GM23338 (cell line): ENCODE measurements at regions not wholly inside any gene's neighbourhood (a gene's known extent, or its start where the extent isn't known, plus 50 kb on each side); places are given as distances from the start of the nearest gene placed in this dataset.
A peak's percentile ranks its signal among the peaks of the same experiment; 100 is the strongest.

Experiments used
- ATAC-seq: fragments of 200-7000 bp; cut with Tn5 transposase; 3 replicates; pipeline ENCODE4 v1.9.1; 2020
- DNase-seq: peaks from one replicate; pipeline ENCODE4 v3.0.0-alpha.2; 2015; ENCODE audit warnings: low spot score
- H2AFZ ChIP-seq: fragments of 200-600 bp; sonication (generic); 2 replicates; pipeline ENCODE4 v1.8.0; 2016; ENCODE audit warnings: antibody characterized with exemption, mild to moderate bottlenecking, moderate library complexity
- H3F3A ChIP-seq: fragments of 200-600 bp; sonication (generic); replicated peaks from 2 replicates; pipeline ENCODE4 v1.8.0; 2017; ENCODE audit warnings: antibody characterized with exemption, mixed run types, low read depth
- H3K27ac ChIP-seq: fragments of 200-600 bp; sonication (generic); 2 replicates; pipeline ENCODE4 v1.6.1; 2016; ENCODE audit warnings: low read depth
- H3K27me3 ChIP-seq: fragments of 200-600 bp; sonication (generic); 2 replicates; pipeline ENCODE4 v1.8.0; 2016; ENCODE audit warnings: mild to moderate bottlenecking, mixed run types, moderate library complexity; ENCODE audit not compliant: insufficient read depth
- H3K36me3 ChIP-seq: fragments of 200-600 bp; sonication (generic); 2 replicates; pipeline ENCODE4 v1.8.0; 2016; ENCODE audit warnings: mild to moderate bottlenecking; ENCODE audit not compliant: insufficient read depth
- H3K4me1 ChIP-seq: fragments of 200-600 bp; sonication (generic); 2 replicates; pipeline ENCODE4 v1.8.0; 2016; ENCODE audit warnings: mild to moderate bottlenecking, moderate library complexity; ENCODE audit not compliant: insufficient read depth
- H3K4me2 ChIP-seq: fragments of 200-600 bp; sonication (generic); 2 replicates; pipeline ENCODE4 v1.7.1; 2017; ENCODE audit warnings: mixed run types
- H3K4me3 ChIP-seq: fragments of 200-600 bp; sonication (generic); 2 replicates; pipeline ENCODE4 v1.6.1; 2016; ENCODE audit warnings: mixed run types
- H3K79me2 ChIP-seq: fragments of 200-600 bp; sonication (generic); replicated peaks from 2 replicates; pipeline ENCODE4 v1.8.0; 2017; ENCODE audit warnings: mild to moderate bottlenecking; ENCODE audit not compliant: insufficient read depth
- H3K9me2 ChIP-seq: fragments of 200-600 bp; sonication (generic); 2 replicates; pipeline ENCODE4 v1.8.0; 2017; ENCODE audit not compliant: insufficient read depth
- H4K20me1 ChIP-seq: fragments of 200-600 bp; sonication (generic); replicated peaks from 2 replicates; pipeline ENCODE4 v1.8.0; 2017; ENCODE audit warnings: mild to moderate bottlenecking; ENCODE audit not compliant: insufficient read depth
- H3K27ac Mint-ChIP-seq: 2 replicates; pipeline ENCODE4 v1.8.0; 2020; ENCODE audit warnings: inconsistent platforms, mild to moderate bottlenecking, moderate library complexity, mixed read lengths
- H3K27me3 Mint-ChIP-seq: 3 replicates; pipeline ENCODE4 v1.8.0; 2022; ENCODE audit warnings: low read depth, mild to moderate bottlenecking, moderate library complexity, mixed read lengths, inconsistent platforms; ENCODE audit not compliant: insufficient read depth, poor library complexity
- H3K36me3 Mint-ChIP-seq: 3 replicates; pipeline ENCODE4 v1.8.0; 2021; ENCODE audit warnings: low read depth, mild to moderate bottlenecking, inconsistent platforms, moderate library complexity, mixed read lengths
- H3K4me1 Mint-ChIP-seq: 3 replicates; pipeline ENCODE4 v1.8.0; 2020; ENCODE audit warnings: mild to moderate bottlenecking, inconsistent platforms, mixed read lengths
- H3K4me3 Mint-ChIP-seq: 3 replicates; pipeline ENCODE4 v1.8.0; 2021; ENCODE audit warnings: moderate library complexity, mild to moderate bottlenecking, inconsistent platforms, mixed read lengths
- H3K9me3 Mint-ChIP-seq: 3 replicates; pipeline ENCODE4 v1.8.0; 2020; ENCODE audit warnings: moderate library complexity, mild to moderate bottlenecking, inconsistent platforms, mixed read lengths
- CTCF ChIP-seq, 2 experiments: fragments of 200-600 bp in 1 of 2; sonication (generic) in 1 of 2; conservative IDR thresholded peaks; 2 replicates each; pipeline versions ENCODE4 v1.5.1 to v1.6.1; 2016 to 2017; ENCODE audit warnings: antibody characterized with exemption in 2 of 2, low read depth in 2 of 2, mild to moderate bottlenecking in 2 of 2, moderate library complexity in 1 of 2
- ETS1 ChIP-seq: IDR thresholded peaks from 2 replicates; pipeline ENCODE4 v1.6.1; 2016; ENCODE audit warnings: antibody characterized with exemption
- EZH2 ChIP-seq: fragments of 200-600 bp; sonication (generic); IDR thresholded peaks from one replicate; pipeline ENCODE4 v1.8.0; 2017; ENCODE audit warnings: antibody characterized with exemption, mild to moderate bottlenecking, low read depth; ENCODE audit not compliant: unreplicated experiment
- EZH2phosphoT487 ChIP-seq: fragments of 200-600 bp; sonication (generic); IDR thresholded peaks from one replicate; pipeline ENCODE4 v1.8.1; 2018; ENCODE audit warnings: antibody characterized with exemption; ENCODE audit not compliant: unreplicated experiment
- NANOG ChIP-seq: IDR thresholded peaks from 2 replicates; pipeline ENCODE4 v1.6.1; 2016; ENCODE audit warnings: antibody characterized with exemption, borderline replicate concordance
- POLR2AphosphoS5 ChIP-seq: IDR thresholded peaks from 2 replicates; pipeline ENCODE4 v1.6.1; 2016; ENCODE audit warnings: antibody characterized with exemption, low read depth
- STAT1 ChIP-seq: IDR thresholded peaks from one replicate; pipeline ENCODE4 v1.6.1; 2016; ENCODE audit warnings: antibody characterized with exemption; ENCODE audit not compliant: unreplicated experiment
- ZNF114 ChIP-seq: fragments of 250-450 bp; sonication (Bioruptor Pico); IDR thresholded peaks from 2 replicates; pipeline ENCODE4 v1.5.0; 2020; ENCODE audit warnings: mild to moderate bottlenecking, moderate library complexity

DNA sequence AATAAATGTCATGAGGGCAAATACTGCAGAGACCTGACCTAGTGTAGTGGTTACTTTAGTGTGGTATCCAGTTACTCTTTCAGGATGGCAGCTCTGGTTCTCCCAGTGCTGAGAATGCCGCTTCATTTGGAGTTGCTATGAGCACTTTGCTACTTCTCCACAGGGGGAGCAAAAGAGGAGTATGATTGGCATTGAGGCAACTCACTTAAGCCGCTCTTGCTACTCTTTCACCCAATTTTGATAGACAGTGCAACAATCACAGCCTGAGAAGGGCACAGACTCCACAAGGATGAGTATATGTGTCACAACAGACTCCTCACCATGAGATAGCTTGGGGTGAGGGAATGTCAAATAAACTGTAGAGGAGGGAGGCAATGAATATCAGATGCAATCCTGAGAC is 81.2 kb downstream of the NPY1R start:
- TF ChIP-seq ZNF114 (no peak), EZH2 (no peak), ETS1 (no peak), CTCF (conservative IDR thresholded peaks at IDR 0.05; ENCODE audit: low read depth in 2 of 2) (peak; percentile 31 to 42; a peak in 3 of 4 replicates), EZH2phosphoT487 (no peak)
- DNase-seq: peak; percentile 60
- H2AFZ ChIP-seq: no peak overlapping the region
- no peaks in the 10 kb centered on the region for H3K79me2 ChIP-seq
- H3K36me3 ChIP-seq: no peaks in the 10 kb centered on the region
- ATAC-seq: peak; percentile 86
- Mint-ChIP-seq H3K36me3 (no peaks in the 10 kb centered on the region), H3K27ac (no peak overlapping the region), H3K4me1 (no peaks in the 10 kb centered on the region), H3K27me3 (peaks cover 3% of the 10 kb centered on the region), H3K9me3 (peaks cover 12% of the 10 kb centered on the region), H3K4me3 (no peak overlapping the region)
- H3F3A ChIP-seq: no peaks in the 10 kb centered on the region
- no peaks in the 10 kb centered on the region for H3K27me3 ChIP-seq
- no peak overlapping the region for H3K27ac ChIP-seq
- no peak overlapping the region for H3K4me2 ChIP-seq
- no peak overlapping the region for H3K4me3 ChIP-seq
- H3K4me1 ChIP-seq: no peaks in the 10 kb centered on the region
- peaks cover 3% of the 10 kb centered on the region; the same call in 1 of the 2 replicates for H3K9me2 ChIP-seq
- H4K20me1 ChIP-seq: no peaks in the 10 kb centered on the region

DNA sequence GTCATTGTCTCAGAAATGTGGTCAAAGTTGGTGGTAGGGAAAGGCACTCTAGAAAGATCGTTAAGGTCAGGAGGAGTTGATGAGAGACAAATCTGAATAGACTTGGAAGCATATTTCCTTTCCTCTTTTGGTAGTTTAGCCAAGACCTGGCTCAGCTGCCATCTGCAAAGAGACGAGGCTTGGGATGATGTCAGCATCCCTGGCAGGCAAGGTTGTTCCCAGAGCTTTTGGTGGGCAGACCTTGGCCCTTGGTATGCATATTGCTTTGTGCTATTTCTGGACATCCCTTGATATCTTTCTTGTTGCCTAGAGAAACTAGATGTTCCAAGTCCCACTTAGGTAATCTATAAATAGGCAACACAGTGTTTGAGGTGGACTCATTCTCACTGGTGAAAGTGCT is 82.4 kb upstream of the NAF1 start:
- Mint-ChIP-seq H3K36me3 (no peaks in the 10 kb centered on the region), H3K9me3 (peaks cover 7% of the 10 kb centered on the region), H3K4me3 (no peak overlapping the region), H3K4me1 (0 out of 3 replicates have a peak, but pooled peaks cover 3% of the 10 kb centered on the region), H3K27ac (no peak overlapping the region), H3K27me3 (peaks cover 1% of the 10 kb centered on the region)
- Histone ChIP-seq H3K36me3 (no peaks in the 10 kb centered on the region), H3K4me1 (no peaks in the 10 kb centered on the region), H3K27me3 (no peaks in the 10 kb centered on the region), H3K4me2 (no peak overlapping the region), H3K4me3 (no peak overlapping the region), H3F3A (no peaks in the 10 kb centered on the region), H3K27ac (no peak overlapping the region), H2AFZ (no peak overlapping the region), H4K20me1 (no peaks in the 10 kb centered on the region), H3K79me2 (no peaks in the 10 kb centered on the region), H3K9me2 (peaks cover 3% of the 10 kb centered on the region; the same call in 1 of the 2 replicates)
- ATAC-seq (no peak), DNase-seq (no peak)
- TF ChIP-seq NANOG: no peak

GRCh38 chr4:163245044-163245728 is 78.5 kb upstream of the NAF1 start:
- Mint-ChIP-seq H3K27me3 (no peaks in the 10 kb centered on the region), H3K4me3 (no peak overlapping the region), H3K9me3 (peaks cover 6% of the 10 kb centered on the region), H3K4me1 (0 out of 3 replicates have a peak, but pooled peaks cover 3% of the 10 kb centered on the region), H3K36me3 (no peaks in the 10 kb centered on the region), H3K27ac (no peak overlapping the region)
- no peaks in the 10 kb centered on the region for H4K20me1 ChIP-seq
- no peak for DNase-seq
- H3K36me3 ChIP-seq: no peaks in the 10 kb centered on the region
- no peak overlapping the region for H3K4me2 ChIP-seq
- H3K9me2 ChIP-seq: peaks cover 3% of the 10 kb centered on the region; the same call in 1 of the 2 replicates
- H3K79me2 ChIP-seq: no peaks in the 10 kb centered on the region
- H2AFZ ChIP-seq: peak overlapping the region; percentile 40; the same call in 1 of the 2 replicates
- H3K4me3 ChIP-seq: no peak overlapping the region
- no peak for ATAC-seq
- H3K27me3 ChIP-seq: no peaks in the 10 kb centered on the region
- H3K4me1 ChIP-seq: no peaks in the 10 kb centered on the region
- H3K27ac ChIP-seq: no peak overlapping the region
- H3F3A ChIP-seq: no peaks in the 10 kb centered on the region
- no peak for TF ChIP-seq EZH2phosphoT487
- TF ChIP-seq CTCF (conservative IDR thresholded peaks at IDR 0.05; ENCODE audit: low read depth in 2 of 2): no peak
- no peak for TF ChIP-seq NANOG
- no peak for TF ChIP-seq POLR2AphosphoS5
- TF ChIP-seq STAT1: no peak
- no peak for TF ChIP-seq ETS1
